CD14-positive monocyte (primary cell): ENCODE measurements at regions not wholly inside any gene's neighbourhood (a gene's known extent, or its start where the extent isn't known, plus 50 kb on each side); places are given as distances from the start of the nearest gene placed in this dataset.

ENCODE experiments used
- DNase-seq, 3 donors: peaks; one replicate each; pipeline ENCODE4 v3.0.0-alpha.2; 2011 to 2022
- H2AFZ ChIP-seq: 2 replicates; pipeline ENCODE4 v1.6.0; 2012; ENCODE audit warnings: mild to moderate bottlenecking, low read depth, low read length, inconsistent platforms; ENCODE audit not compliant: insufficient read depth, poor library complexity, severe bottlenecking
- H3K27ac ChIP-seq, 2 donors: 1 replicate in 1 of 2; 2 replicates in 1 of 2; pipeline ENCODE4 v1.5.1; 2012 to 2013; ENCODE audit warnings: low read length in 2 of 2, control low read depth in 1 of 2, inconsistent platforms in 1 of 2, low read depth in 1 of 2, mild to moderate bottlenecking in 1 of 2
- H3K27me3 ChIP-seq, 2 donors: one replicate each; pipeline versions ENCODE4 v1.6.0 to v1.6.1; 2011 to 2013; ENCODE audit warnings: low read length in 2 of 2; ENCODE audit not compliant: control insufficient read depth in 2 of 2, insufficient read depth in 2 of 2
- H3K36me3 ChIP-seq, 2 donors: replicated peaks in 1 of 2; 1 replicate in 1 of 2; 2 replicates in 1 of 2; pipeline versions ENCODE4 v1.5.1 to v1.6.1; 2012 to 2013; ENCODE audit warnings: low read length in 2 of 2, control low read depth in 1 of 2, inconsistent platforms in 1 of 2, mild to moderate bottlenecking in 1 of 2; ENCODE audit not compliant: insufficient read depth in 2 of 2, control insufficient read depth in 1 of 2
- H3K4me1 ChIP-seq, 2 donors: 1 replicate in 1 of 2; 2 replicates in 1 of 2; pipeline versions ENCODE4 v1.5.1 to v1.6.1; 2012 to 2013; ENCODE audit warnings: low read length in 2 of 2, control low read depth in 1 of 2, inconsistent platforms in 1 of 2, mild to moderate bottlenecking in 1 of 2, moderate library complexity in 1 of 2; ENCODE audit not compliant: insufficient read depth in 2 of 2, control insufficient read depth in 1 of 2
- H3K4me2 ChIP-seq: replicated peaks from 2 replicates; pipeline ENCODE3; 2012; ENCODE audit warnings: low read length, moderate library complexity, mild to moderate bottlenecking; ENCODE audit not compliant: poor library complexity, severe bottlenecking; ENCODE audit errors: extremely low read depth
- H3K4me3 ChIP-seq, 3 experiments: fragments of 200-600 bp in 1 of 3; sonication (generic) in 1 of 3; replicated peaks in 1 of 3; 1 replicate in 2 of 3; 2 replicates in 1 of 3; pipeline ENCODE4 v1.5.1; 2011 to 2013; ENCODE audit warnings: low read length in 3 of 3, mild to moderate bottlenecking in 3 of 3, control low read depth in 2 of 3, low read depth in 2 of 3, inconsistent platforms in 1 of 3, moderate library complexity in 1 of 3
- H3K79me2 ChIP-seq: 2 replicates; pipeline ENCODE4 v1.6.0; 2012; ENCODE audit warnings: mild to moderate bottlenecking, control low read depth, inconsistent platforms, low read length, moderate library complexity; ENCODE audit not compliant: insufficient read depth
- H3K9ac ChIP-seq: 2 replicates; pipeline ENCODE4 v1.6.0; 2017; ENCODE audit warnings: low read length, mild to moderate bottlenecking; ENCODE audit not compliant: insufficient read depth, poor library complexity, severe bottlenecking
- H3K9me3 ChIP-seq, 2 donors: replicated peaks in 1 of 2; 1 replicate in 1 of 2; 2 replicates in 1 of 2; pipeline versions ENCODE4 v1.5.1 to v1.6.1; 2012 to 2013; ENCODE audit warnings: low read length in 2 of 2, control low read depth in 1 of 2; ENCODE audit not compliant: control insufficient read depth in 1 of 2, insufficient read depth in 1 of 2
- H4K20me1 ChIP-seq: 2 replicates; pipeline ENCODE4 v1.6.0; 2012; ENCODE audit warnings: mild to moderate bottlenecking, low read length, control low read depth, moderate library complexity; ENCODE audit not compliant: insufficient read depth
- H3K27ac Mint-ChIP-seq, 7 donors: one replicate each; pipeline ENCODE4 v1.8.0; 2020; ENCODE audit warnings: mild to moderate bottlenecking in 7 of 7, mixed read lengths in 7 of 7, moderate library complexity in 6 of 7, inconsistent platforms in 2 of 7
- H3K27me3 Mint-ChIP-seq, 3 donors: one replicate each; pipeline ENCODE4 v1.8.0; 2021 to 2022; ENCODE audit warnings: low read depth in 3 of 3, mild to moderate bottlenecking in 3 of 3, mixed read lengths in 3 of 3, moderate library complexity in 3 of 3, inconsistent platforms in 1 of 3
- H3K36me3 Mint-ChIP-seq, 2 donors: one replicate each; pipeline ENCODE4 v1.8.0; 2020; ENCODE audit warnings: mixed read lengths in 2 of 2, inconsistent platforms in 1 of 2, mild to moderate bottlenecking in 1 of 2
- H3K4me1 Mint-ChIP-seq: one replicate; pipeline ENCODE4 v1.8.0; 2020; ENCODE audit warnings: mild to moderate bottlenecking, mixed read lengths
- H3K4me3 Mint-ChIP-seq, 2 donors: one replicate each; pipeline ENCODE4 v1.8.0; 2020; ENCODE audit warnings: mild to moderate bottlenecking in 2 of 2, mixed read lengths in 2 of 2, moderate library complexity in 1 of 2
- H3K9me3 Mint-ChIP-seq, 7 donors: one replicate each; pipeline ENCODE4 v1.8.0; 2020 to 2022; ENCODE audit warnings: mixed read lengths in 7 of 7, mild to moderate bottlenecking in 6 of 7, moderate library complexity in 6 of 7, inconsistent platforms in 2 of 7
- CTCF ChIP-seq: fragments of 200-600 bp; IDR thresholded peaks from one replicate; pipeline ENCODE4 v1.8.0; 2022; ENCODE audit warnings: antibody characterized with exemption, mild to moderate bottlenecking
- WGBS: methylation state at CpG from one replicate; pipeline ENCODE4 v1.1.5; 2013; ENCODE audit warnings: missing lambda C conversion rate; ENCODE audit not compliant: insufficient coverage; 5-methylcytosine and 5-hydroxymethylcytosine counted together
- intact Hi-C, 2 donors: fragments of 100-400 bp; cut with micrococcal nuclease; formaldehyde crosslinking; loops; one replicate each; pipeline versions ENCODE4 v1.15.0 to v1.15.1; 2023

- Histone ChIP-seq H3K4me1 (peaks cover 1 to 10% of the 10 kb centered on the region in 2 donors), H3K27ac (no peak overlapping the region), H3K27me3 (no peaks in the 10 kb centered on the region), H4K20me1 (no peaks in the 10 kb centered on the region), H3K36me3 (no peaks in the 10 kb centered on the region), H3K79me2 (no peaks in the 10 kb centered on the region), H3K4me3 (no peak overlapping the region), H3K9me3 (peaks cover 0 to 3% of the 10 kb centered on the region in 2 donors), H3K4me2 (no peak overlapping the region), H3K9ac (no peak overlapping the region), H2AFZ (no peak overlapping the region)
- Mint-ChIP-seq H3K27ac (no peak overlapping the region), H3K36me3 (no peaks in the 10 kb centered on the region), H3K4me1 (peaks cover 17% of the 10 kb centered on the region), H3K9me3 (peaks cover 0 to 10% (median 4%) of the 10 kb centered on the region in 7 donors), H3K27me3 (peaks cover 2 to 4% (median 4%) of the 10 kb centered on the region in 3 donors), H3K4me3 (no peak overlapping the region)
- DNase-seq: no peak
- no peak for TF ChIP-seq CTCF
- intact Hi-C loops: no loop called here
- WGBS: 85% methylated on average over 17 of the region's 25 CpGs
Measured at GRCh38 chr12:124227951-124228711, 66.8 kb upstream of the RFLNA start.

- Histone ChIP-seq H3K4me1 (peaks cover 15 to 23% of the 10 kb centered on the region in 2 donors), H3K4me3 (no peak overlapping the region), H3K4me2 (no peak overlapping the region), H3K9me3 (peaks cover 0 to 3% of the 10 kb centered on the region in 2 donors), H3K27ac (no peak overlapping the region), H4K20me1 (no peaks in the 10 kb centered on the region), H2AFZ (peak overlapping the region; percentile 39), H3K27me3 (no peaks in the 10 kb centered on the region), H3K9ac (no peak overlapping the region), H3K79me2 (no peaks in the 10 kb centered on the region), H3K36me3 (no peaks in the 10 kb centered on the region)
- DNase-seq: no peak
- TF ChIP-seq CTCF: no peak
- Mint-ChIP-seq H3K36me3 (no peaks in the 10 kb centered on the region), H3K27ac (no peak overlapping the region), H3K27me3 (peaks cover 2 to 4% (median 4%) of the 10 kb centered on the region in 3 donors), H3K4me1 (peaks cover 27% of the 10 kb centered on the region), H3K4me3 (no peak overlapping the region), H3K9me3 (peaks cover 0 to 10% (median 4%) of the 10 kb centered on the region in 7 donors)
- intact Hi-C loops: no loop called here
Measured at GRCh38 chr12:124229520-124229919, 65.4 kb upstream of the RFLNA start.
